ENCODE measurements at regions not wholly inside any gene's neighbourhood (a gene's known extent, or its start where the extent isn't known, plus 50 kb on each side); places are given as distances from the start of the nearest gene placed in this dataset.
"Not testable (repeated sequence)": the region's sequence is repeated elsewhere in the genome, so short reads cannot be mapped to it uniquely, and the experiment has no call there.

DNA sequence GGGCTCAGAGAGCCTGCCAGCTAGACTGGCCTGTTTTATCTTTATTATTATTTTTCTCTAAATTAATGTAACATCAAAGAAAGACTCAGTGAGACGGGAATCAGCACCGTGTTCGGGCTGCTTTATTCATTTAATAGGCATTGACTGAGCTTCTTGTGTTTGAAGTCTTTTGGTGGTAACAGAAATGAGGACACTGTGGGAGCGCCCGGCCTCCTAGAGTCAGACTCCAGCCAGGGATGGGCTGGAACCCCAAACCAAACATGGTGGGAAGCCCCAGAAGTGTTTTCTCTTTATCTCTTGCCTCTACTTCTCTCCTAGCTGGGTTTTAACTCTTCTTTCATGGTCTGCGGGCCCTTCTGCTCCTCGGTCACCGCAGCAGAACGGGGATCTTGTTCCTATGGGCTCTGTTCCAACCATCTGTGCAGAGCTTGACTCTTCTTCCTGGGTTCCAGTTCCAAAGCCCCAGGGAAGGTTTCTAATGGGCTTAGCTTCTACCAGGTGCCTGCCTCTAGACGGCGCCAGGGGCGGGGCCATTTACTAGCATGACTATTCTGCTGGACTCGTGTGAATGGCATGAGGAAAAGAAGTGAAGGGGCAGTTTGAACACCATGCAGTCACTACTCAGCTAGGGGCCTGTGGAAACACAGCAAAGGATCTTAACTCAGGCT, 123.8 kb downstream of the FGF18 start:
- Histone ChIP-seq H3F3A (ENCODE audit: low read depth) (no peaks in the 10 kb centered on the region), H2AFZ (replicated peaks) (no peak overlapping the region), H3K9me3 (ENCODE audit: low read depth) (no peaks in the 10 kb centered on the region), H3K9ac (no peak overlapping the region), H3K27ac (no peak overlapping the region), H3K36me3 (no peaks in the 10 kb centered on the region), H3K4me2 (no peak overlapping the region), H3K4me1 (no peaks in the 10 kb centered on the region), H3K4me3 (no peak overlapping the region), H3K27me3 (no peaks in the 10 kb centered on the region), H3K79me2 (ENCODE audit: low read depth) (no peaks in the 10 kb centered on the region), H4K20me1 (ENCODE audit: low read depth) (no peaks in the 10 kb centered on the region)
- no peaks in the 10 kb centered on the region for H3K9me3 Mint-ChIP-seq
- peaks cover 13% of the 10 kb centered on the region for H3K4me1 Mint-ChIP-seq
- H3K27ac Mint-ChIP-seq = peak overlapping the region; percentile 78
- H3K27me3 Mint-ChIP-seq (ENCODE audit: insufficient read depth, low read depth) = peaks cover 8% of the 10 kb centered on the region
- TF ChIP-seq, protein P1, sequence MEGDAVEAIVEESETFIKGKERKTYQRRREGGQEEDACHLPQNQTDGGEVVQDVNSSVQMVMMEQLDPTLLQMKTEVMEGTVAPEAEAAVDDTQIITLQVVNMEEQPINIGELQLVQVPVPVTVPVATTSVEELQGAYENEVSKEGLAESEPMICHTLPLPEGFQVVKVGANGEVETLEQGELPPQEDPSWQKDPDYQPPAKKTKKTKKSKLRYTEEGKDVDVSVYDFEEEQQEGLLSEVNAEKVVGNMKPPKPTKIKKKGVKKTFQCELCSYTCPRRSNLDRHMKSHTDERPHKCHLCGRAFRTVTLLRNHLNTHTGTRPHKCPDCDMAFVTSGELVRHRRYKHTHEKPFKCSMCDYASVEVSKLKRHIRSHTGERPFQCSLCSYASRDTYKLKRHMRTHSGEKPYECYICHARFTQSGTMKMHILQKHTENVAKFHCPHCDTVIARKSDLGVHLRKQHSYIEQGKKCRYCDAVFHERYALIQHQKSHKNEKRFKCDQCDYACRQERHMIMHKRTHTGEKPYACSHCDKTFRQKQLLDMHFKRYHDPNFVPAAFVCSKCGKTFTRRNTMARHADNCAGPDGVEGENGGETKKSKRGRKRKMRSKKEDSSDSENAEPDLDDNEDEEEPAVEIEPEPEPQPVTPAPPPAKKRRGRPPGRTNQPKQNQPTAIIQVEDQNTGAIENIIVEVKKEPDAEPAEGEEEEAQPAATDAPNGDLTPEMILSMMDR (IDR thresholded peaks at IDR 0.05) = no peak
- TF ChIP-seq EZH2 (IDR thresholded peaks at IDR 0.05) = no peak
- no peak for DNase-seq (ENCODE audit: low spot score)
- no peak overlapping the region for H3K4me3 Mint-ChIP-seq
- H3K36me3 Mint-ChIP-seq = no peaks in the 10 kb centered on the region

DNA sequence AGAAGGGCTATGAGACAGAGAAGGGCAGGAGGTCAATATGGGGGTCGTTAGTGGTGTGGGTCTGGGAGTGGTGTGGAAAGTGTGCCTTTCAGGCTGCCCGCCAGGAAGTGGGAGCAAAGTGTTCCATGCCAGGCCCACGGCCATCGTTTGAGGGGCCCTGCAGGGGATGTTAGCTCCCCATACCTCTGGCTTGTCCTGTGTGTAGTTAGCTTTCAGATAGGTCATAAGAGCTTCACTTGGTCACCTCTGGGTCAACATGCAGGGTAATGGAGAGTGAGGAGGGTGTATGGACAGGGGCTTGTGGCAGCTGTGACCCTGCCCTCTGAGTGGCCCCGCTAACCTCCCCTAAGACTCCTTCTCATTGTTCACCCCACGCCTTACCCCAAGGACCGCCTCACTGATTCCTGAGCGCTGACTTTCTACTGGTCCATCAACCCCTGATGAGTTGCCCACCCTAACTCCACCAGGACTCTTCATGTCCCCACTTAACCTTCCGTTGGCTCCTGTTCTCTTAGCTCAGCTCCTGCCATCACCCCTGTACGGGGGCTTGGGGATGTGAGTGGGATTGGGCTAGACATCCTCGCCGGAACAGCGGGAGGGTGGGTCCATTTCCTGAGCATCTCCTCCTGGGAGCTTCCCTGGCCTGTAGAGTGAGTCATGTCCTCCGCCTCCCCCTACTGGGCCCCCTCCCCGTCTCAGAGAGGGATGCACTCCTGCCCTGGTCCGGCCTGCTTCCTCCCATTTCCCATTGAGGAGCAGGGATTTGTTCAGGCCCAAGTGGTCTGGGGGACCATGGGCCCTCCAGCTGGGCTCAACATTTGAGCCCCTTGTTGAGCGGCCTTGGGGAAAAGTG, 125.7 kb downstream of the FGF18 start:
- H3K4me3 Mint-ChIP-seq = no peak overlapping the region
- H2AFZ ChIP-seq (replicated peaks) = no peak overlapping the region

DNA sequence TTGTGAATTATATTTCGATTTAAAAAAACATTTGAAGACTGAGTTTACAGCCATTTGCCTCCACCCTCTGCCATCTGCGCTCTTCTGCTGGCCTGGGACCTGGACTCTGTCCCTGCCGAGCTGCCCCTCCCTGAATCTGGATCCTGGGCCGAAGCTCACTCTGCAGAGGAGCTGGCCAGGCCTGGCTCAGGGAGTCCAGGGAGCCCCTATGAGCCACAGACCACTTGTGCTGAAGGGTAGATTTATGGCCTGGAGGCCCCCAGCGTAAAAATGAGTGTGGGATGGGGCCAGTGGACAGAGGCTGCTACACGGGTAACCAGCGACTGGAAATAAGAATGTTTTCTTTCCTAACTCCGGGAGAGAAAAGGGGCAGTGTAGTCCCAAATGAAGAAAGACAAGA, 129.8 kb downstream of the FGF18 start:
- H3K9me3 ChIP-seq (ENCODE audit: low read depth) = no peaks in the 10 kb centered on the region
- Mint-ChIP-seq H3K36me3 (no peaks in the 10 kb centered on the region), H3K4me3 (no peak overlapping the region), H3K27ac (no peak overlapping the region), H3K9me3 (peaks cover 8% of the 10 kb centered on the region), H3K27me3 (ENCODE audit: insufficient read depth, low read depth) (peaks cover 4% of the 10 kb centered on the region), H3K4me1 (peaks cover 3% of the 10 kb centered on the region)
- H3K4me2 ChIP-seq = no peak overlapping the region
- H4K20me1 ChIP-seq (ENCODE audit: low read depth) = no peaks in the 10 kb centered on the region
- no peaks in the 10 kb centered on the region for H3F3A ChIP-seq (ENCODE audit: low read depth)
- no peak overlapping the region for H3K9ac ChIP-seq
- H3K27ac ChIP-seq = no peak overlapping the region
- no peaks in the 10 kb centered on the region for H3K27me3 ChIP-seq
- H3K79me2 ChIP-seq (ENCODE audit: low read depth) = no peaks in the 10 kb centered on the region
- no peaks in the 10 kb centered on the region for H3K36me3 ChIP-seq
- H3K4me3 ChIP-seq = no peak overlapping the region
- H2AFZ ChIP-seq (replicated peaks) = no peak overlapping the region
- no peak for DNase-seq (ENCODE audit: low spot score)
- TF ChIP-seq, protein P1 (IDR thresholded peaks at IDR 0.05) = no peak
- TF ChIP-seq EZH2 (IDR thresholded peaks at IDR 0.05) (no peak), EZH2phosphoT487 (IDR thresholded peaks at IDR 0.05) (no peak)
- no peaks in the 10 kb centered on the region for H3K4me1 ChIP-seq

More for the DNA sequence above, 125.7 kb downstream of the FGF18 start:
- Mint-ChIP-seq H3K4me1 (peaks cover 13% of the 10 kb centered on the region), H3K27ac (no peak overlapping the region), H3K27me3 (ENCODE audit: insufficient read depth, low read depth) (peaks cover 7% of the 10 kb centered on the region), H3K9me3 (no peaks in the 10 kb centered on the region), H3K36me3 (no peaks in the 10 kb centered on the region)
- H3K4me2 ChIP-seq = no peak overlapping the region
- no peak overlapping the region for H3K27ac ChIP-seq
- H3K36me3 ChIP-seq = no peaks in the 10 kb centered on the region
- no peak overlapping the region for H3K9ac ChIP-seq
- no peaks in the 10 kb centered on the region for H4K20me1 ChIP-seq (ENCODE audit: low read depth)
- H3K9me3 ChIP-seq (ENCODE audit: low read depth) = no peaks in the 10 kb centered on the region
- TF ChIP-seq, protein P1 (IDR thresholded peaks at IDR 0.05) = no peak
- TF ChIP-seq EZH2phosphoT487 (IDR thresholded peaks at IDR 0.05) (no peak), EZH2 (IDR thresholded peaks at IDR 0.05) (no peak)
- H3K4me3 ChIP-seq = no peak overlapping the region
- no peak for DNase-seq (ENCODE audit: low spot score)
- H3K79me2 ChIP-seq (ENCODE audit: low read depth) = no peaks in the 10 kb centered on the region
- H3F3A ChIP-seq (ENCODE audit: low read depth) = no peaks in the 10 kb centered on the region
- H3K27me3 ChIP-seq = no peaks in the 10 kb centered on the region
- H3K4me1 ChIP-seq = no peaks in the 10 kb centered on the region

- not testable (repeated sequence) for H3K9me3 Mint-ChIP-seq; H3K9me3 ChIP-seq (ENCODE audit: low read depth); H2AFZ ChIP-seq (replicated peaks); H3K9ac ChIP-seq; H3K27me3 ChIP-seq; H3K4me2 ChIP-seq; H3K4me1 Mint-ChIP-seq; H3K27me3 Mint-ChIP-seq (ENCODE audit: insufficient read depth, low read depth); H3K36me3 Mint-ChIP-seq; H3K27ac Mint-ChIP-seq; H3K27ac ChIP-seq; H3K79me2 ChIP-seq (ENCODE audit: low read depth); H3K4me3 Mint-ChIP-seq; DNase-seq (ENCODE audit: low spot score); H3K4me1 ChIP-seq; H3K36me3 ChIP-seq; H3K4me3 ChIP-seq; H4K20me1 ChIP-seq (ENCODE audit: low read depth); H3F3A ChIP-seq (ENCODE audit: low read depth)
These were observed 134.4 kb downstream of the FGF18 start for GRCh38 chr5:171553817-171554216.

Measured in neural progenitor cell (in vitro differentiated cells).